ENCODE measurements at regions not wholly inside any gene's neighbourhood (a gene's known extent, or its start where the extent isn't known, plus 50 kb on each side); places are given as distances from the start of the nearest gene placed in this dataset.

- TF ChIP-seq CTCF (IDR thresholded peaks at IDR 0.05): no peak
- no peak for DNase-seq (ENCODE audit: extremely low spot score, unreplicated experiment)
- no peaks in the 10 kb centered on the region for H3K27me3 Mint-ChIP-seq (ENCODE audit: unreplicated experiment)
- H3K36me3 Mint-ChIP-seq (ENCODE audit: unreplicated experiment): no peaks in the 10 kb centered on the region
- H3K4me1 Mint-ChIP-seq (ENCODE audit: unreplicated experiment): no peaks in the 10 kb centered on the region
- H3K9me3 Mint-ChIP-seq (ENCODE audit: unreplicated experiment): no peaks in the 10 kb centered on the region
- H3K27ac Mint-ChIP-seq (ENCODE audit: unreplicated experiment): no peak overlapping the region
- no peak overlapping the region for H3K4me3 Mint-ChIP-seq (ENCODE audit: unreplicated experiment)
These were observed 311.8 kb downstream of the HS3ST1 start for GRCh38 chr4:11116940-11117339.

DNA sequence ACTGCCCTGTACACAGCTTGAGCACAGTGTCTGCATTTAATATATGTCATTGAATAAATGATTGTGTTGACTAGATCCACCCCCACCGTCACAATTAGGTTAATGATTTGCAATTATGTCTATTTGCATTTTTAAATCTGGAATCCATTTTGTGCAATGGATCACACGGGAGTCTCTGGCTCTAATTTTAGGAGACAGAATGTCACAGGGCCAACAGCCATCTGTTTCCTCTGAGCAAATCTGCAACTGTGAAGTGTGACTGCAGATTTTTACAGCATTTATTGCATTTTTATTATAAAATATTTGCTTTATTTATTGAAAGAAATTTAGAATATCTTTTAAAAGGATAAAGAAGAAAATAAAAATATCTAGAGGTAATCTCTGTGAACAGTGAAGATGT is 316.8 kb downstream of the HS3ST1 start:
- peaks cover 4% of the 10 kb centered on the region for H3K9me3 Mint-ChIP-seq (ENCODE audit: unreplicated experiment)
- no peaks in the 10 kb centered on the region for H3K27me3 Mint-ChIP-seq (ENCODE audit: unreplicated experiment)

GRCh38 chr4:11111370-11111769 is 317.3 kb downstream of the HS3ST1 start:
- Mint-ChIP-seq H3K4me3 (ENCODE audit: unreplicated experiment) (no peak overlapping the region), H3K4me1 (ENCODE audit: unreplicated experiment) (no peaks in the 10 kb centered on the region), H3K9me3 (ENCODE audit: unreplicated experiment) (peaks cover 4% of the 10 kb centered on the region), H3K36me3 (ENCODE audit: unreplicated experiment) (no peaks in the 10 kb centered on the region), H3K27me3 (ENCODE audit: unreplicated experiment) (no peaks in the 10 kb centered on the region), H3K27ac (ENCODE audit: unreplicated experiment) (no peak overlapping the region)
- no peak for DNase-seq (ENCODE audit: extremely low spot score, unreplicated experiment)
- TF ChIP-seq CTCF (IDR thresholded peaks at IDR 0.05): no peak

More for the DNA sequence above, 316.8 kb downstream of the HS3ST1 start:
- H3K27ac Mint-ChIP-seq (ENCODE audit: unreplicated experiment): no peak overlapping the region
- H3K4me1 Mint-ChIP-seq (ENCODE audit: unreplicated experiment): no peaks in the 10 kb centered on the region
- no peak for DNase-seq (ENCODE audit: extremely low spot score, unreplicated experiment)
- H3K4me3 Mint-ChIP-seq (ENCODE audit: unreplicated experiment): no peak overlapping the region
- no peaks in the 10 kb centered on the region for H3K36me3 Mint-ChIP-seq (ENCODE audit: unreplicated experiment)
- TF ChIP-seq CTCF (IDR thresholded peaks at IDR 0.05): no peak

GRCh38 chr4:11106759-11107158 is 321.9 kb downstream of the HS3ST1 start:
- Mint-ChIP-seq H3K27ac (ENCODE audit: unreplicated experiment) (no peak overlapping the region), H3K4me3 (ENCODE audit: unreplicated experiment) (no peak overlapping the region), H3K4me1 (ENCODE audit: unreplicated experiment) (no peaks in the 10 kb centered on the region), H3K27me3 (ENCODE audit: unreplicated experiment) (no peaks in the 10 kb centered on the region), H3K36me3 (ENCODE audit: unreplicated experiment) (no peaks in the 10 kb centered on the region), H3K9me3 (ENCODE audit: unreplicated experiment) (peaks cover 4% of the 10 kb centered on the region)
- DNase-seq (ENCODE audit: extremely low spot score, unreplicated experiment): no peak
- no peak for TF ChIP-seq CTCF (IDR thresholded peaks at IDR 0.05)

DNA sequence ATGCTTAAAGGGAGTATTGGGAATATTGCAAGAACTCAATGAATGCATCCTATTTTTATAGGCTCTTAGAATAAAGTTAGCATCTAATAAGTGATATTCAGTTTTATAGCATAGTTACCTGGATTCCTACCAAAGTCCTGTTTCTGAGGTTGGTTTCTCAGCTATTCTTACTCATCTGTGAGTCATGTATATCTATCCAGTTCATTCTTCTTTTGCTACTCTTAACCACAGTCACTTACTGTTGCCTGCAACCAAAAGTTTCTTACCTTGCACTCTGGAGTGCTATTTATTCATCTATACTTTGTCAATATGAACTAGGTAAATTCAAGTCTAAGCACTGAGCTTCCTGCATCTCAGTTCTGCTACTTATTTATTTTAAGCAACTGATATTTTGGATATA is 322.5 kb downstream of the HS3ST1 start:
- Mint-ChIP-seq H3K27me3 (ENCODE audit: unreplicated experiment) (no peaks in the 10 kb centered on the region), H3K4me3 (ENCODE audit: unreplicated experiment) (no peak overlapping the region), H3K36me3 (ENCODE audit: unreplicated experiment) (no peaks in the 10 kb centered on the region), H3K9me3 (ENCODE audit: unreplicated experiment) (peaks cover 4% of the 10 kb centered on the region), H3K27ac (ENCODE audit: unreplicated experiment) (no peak overlapping the region), H3K4me1 (ENCODE audit: unreplicated experiment) (no peaks in the 10 kb centered on the region)
- no peak for TF ChIP-seq CTCF (IDR thresholded peaks at IDR 0.05)
- DNase-seq (ENCODE audit: extremely low spot score, unreplicated experiment): no peak
